ENCODE measurements at regions not wholly inside any gene's neighbourhood (a gene's known extent, or its start where the extent isn't known, plus 50 kb on each side); places are given as distances from the start of the nearest gene placed in this dataset.
"Not testable (repeated sequence)": the region's sequence is repeated elsewhere in the genome, so short reads cannot be mapped to it uniquely, and the experiment has no call there.

DNA sequence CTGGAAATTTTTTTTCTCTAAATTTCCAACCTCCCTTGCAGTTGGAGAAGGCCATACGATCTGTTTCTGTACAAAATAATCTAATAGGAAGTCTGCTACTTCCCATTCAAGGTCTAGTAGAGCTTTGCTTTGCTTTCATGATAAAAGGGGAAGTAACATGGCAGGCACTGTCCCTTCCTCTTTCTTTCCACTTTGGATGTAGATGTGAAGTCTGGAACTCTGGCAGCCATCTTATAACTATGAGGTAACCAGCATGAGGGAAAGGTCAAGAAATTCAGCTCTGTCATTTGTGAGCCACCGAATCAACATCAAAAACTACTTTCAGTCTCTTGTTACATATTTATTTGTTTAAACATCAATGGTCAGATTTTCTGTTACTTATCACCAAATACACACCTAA, 156.3 kb downstream of the MTHFS start:
- no peaks in the 10 kb centered on the region for H3K27me3 Mint-ChIP-seq (ENCODE audit: unreplicated experiment)
- H3K9me3 Mint-ChIP-seq (ENCODE audit: unreplicated experiment): peaks cover 4% of the 10 kb centered on the region
- TF ChIP-seq, protein P1, sequence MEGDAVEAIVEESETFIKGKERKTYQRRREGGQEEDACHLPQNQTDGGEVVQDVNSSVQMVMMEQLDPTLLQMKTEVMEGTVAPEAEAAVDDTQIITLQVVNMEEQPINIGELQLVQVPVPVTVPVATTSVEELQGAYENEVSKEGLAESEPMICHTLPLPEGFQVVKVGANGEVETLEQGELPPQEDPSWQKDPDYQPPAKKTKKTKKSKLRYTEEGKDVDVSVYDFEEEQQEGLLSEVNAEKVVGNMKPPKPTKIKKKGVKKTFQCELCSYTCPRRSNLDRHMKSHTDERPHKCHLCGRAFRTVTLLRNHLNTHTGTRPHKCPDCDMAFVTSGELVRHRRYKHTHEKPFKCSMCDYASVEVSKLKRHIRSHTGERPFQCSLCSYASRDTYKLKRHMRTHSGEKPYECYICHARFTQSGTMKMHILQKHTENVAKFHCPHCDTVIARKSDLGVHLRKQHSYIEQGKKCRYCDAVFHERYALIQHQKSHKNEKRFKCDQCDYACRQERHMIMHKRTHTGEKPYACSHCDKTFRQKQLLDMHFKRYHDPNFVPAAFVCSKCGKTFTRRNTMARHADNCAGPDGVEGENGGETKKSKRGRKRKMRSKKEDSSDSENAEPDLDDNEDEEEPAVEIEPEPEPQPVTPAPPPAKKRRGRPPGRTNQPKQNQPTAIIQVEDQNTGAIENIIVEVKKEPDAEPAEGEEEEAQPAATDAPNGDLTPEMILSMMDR (IDR thresholded peaks at IDR 0.05): no peak
- no peaks in the 10 kb centered on the region for H3K36me3 Mint-ChIP-seq (ENCODE audit: unreplicated experiment)
- no peak overlapping the region for H3K4me3 Mint-ChIP-seq (ENCODE audit: unreplicated experiment)
- no peak for DNase-seq (ENCODE audit: extremely low spot score, unreplicated experiment)
- H3K4me1 Mint-ChIP-seq (ENCODE audit: unreplicated experiment): no peaks in the 10 kb centered on the region
- H3K27ac Mint-ChIP-seq (ENCODE audit: unreplicated experiment): no peak overlapping the region

DNA sequence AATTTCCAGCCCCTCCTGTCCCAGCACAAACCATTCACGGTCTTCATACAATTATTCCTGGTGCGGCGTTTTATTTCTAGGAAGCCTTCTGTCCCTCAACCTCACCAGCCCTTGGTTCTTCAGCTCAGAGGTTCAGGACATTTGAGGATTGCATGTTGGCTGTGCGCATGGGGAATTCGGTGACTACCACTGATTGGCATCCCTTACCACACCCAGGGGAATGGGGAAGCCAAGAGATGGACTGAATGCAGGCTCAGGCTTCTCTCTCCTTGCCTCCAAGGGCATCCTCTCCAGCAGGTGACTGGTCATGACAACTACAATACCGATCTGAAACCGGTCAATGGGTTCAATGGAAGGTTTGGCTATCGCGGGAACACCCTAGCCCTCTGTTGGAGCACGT, 153.8 kb downstream of the MTHFS start:
- Mint-ChIP-seq H3K27me3 (ENCODE audit: unreplicated experiment) (no peaks in the 10 kb centered on the region), H3K4me3 (ENCODE audit: unreplicated experiment) (no peak overlapping the region), H3K27ac (ENCODE audit: unreplicated experiment) (no peak overlapping the region), H3K9me3 (ENCODE audit: unreplicated experiment) (peaks cover 4% of the 10 kb centered on the region), H3K36me3 (ENCODE audit: unreplicated experiment) (no peaks in the 10 kb centered on the region), H3K4me1 (ENCODE audit: unreplicated experiment) (no peaks in the 10 kb centered on the region)
- no peak for DNase-seq (ENCODE audit: extremely low spot score, unreplicated experiment)
- TF ChIP-seq, protein P1 (IDR thresholded peaks at IDR 0.05): no peak

DNA sequence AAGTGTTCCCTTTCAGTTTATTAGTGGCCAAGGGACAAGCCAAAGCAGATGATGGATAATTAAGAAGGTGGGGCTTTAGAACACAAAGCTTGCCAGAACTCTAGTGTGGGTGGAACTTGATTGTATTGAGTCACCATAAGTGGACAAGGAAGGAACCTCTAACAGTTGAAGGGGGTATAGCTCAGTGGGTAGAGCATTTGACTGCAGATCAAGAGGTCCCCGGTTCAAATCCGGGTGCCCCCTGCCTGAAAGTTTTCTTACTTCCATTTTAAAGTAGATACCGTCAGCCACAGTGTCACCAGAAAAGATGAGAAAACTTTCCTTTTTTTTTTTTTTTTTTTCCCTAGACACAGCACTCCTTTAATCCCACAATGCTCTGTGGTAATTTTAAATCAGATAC, 152.3 kb downstream of the MTHFS start:
- H3K27ac Mint-ChIP-seq (ENCODE audit: unreplicated experiment); H3K27me3 Mint-ChIP-seq (ENCODE audit: unreplicated experiment); DNase-seq (ENCODE audit: extremely low spot score, unreplicated experiment); H3K36me3 Mint-ChIP-seq (ENCODE audit: unreplicated experiment); H3K4me1 Mint-ChIP-seq (ENCODE audit: unreplicated experiment); H3K9me3 Mint-ChIP-seq (ENCODE audit: unreplicated experiment); H3K4me3 Mint-ChIP-seq (ENCODE audit: unreplicated experiment): not testable (repeated sequence)

DNA sequence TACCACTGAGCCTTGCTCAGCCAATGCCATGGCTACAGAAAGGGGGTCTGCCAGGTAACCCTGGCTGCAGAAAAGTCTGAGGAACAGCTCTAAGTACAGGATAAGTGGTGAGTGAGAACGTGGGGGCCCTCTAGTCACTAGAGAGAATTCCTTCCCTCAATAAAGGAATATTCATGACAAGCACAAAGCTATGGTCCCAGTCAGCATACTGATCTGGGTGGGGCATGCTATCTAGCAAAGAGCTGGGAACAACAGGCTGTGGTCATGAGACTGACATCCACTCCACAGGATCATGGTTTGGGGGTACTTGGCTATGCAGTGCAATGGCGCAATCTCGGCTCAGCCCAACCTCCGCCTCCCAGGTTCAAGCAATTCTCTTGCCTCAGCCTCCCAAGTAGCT, 140.4 kb downstream of the MTHFS start:
- no peak for DNase-seq (ENCODE audit: extremely low spot score, unreplicated experiment)
- H3K27me3 Mint-ChIP-seq (ENCODE audit: unreplicated experiment): no peaks in the 10 kb centered on the region
- H3K27ac Mint-ChIP-seq (ENCODE audit: unreplicated experiment): no peak overlapping the region
- no peaks in the 10 kb centered on the region for H3K36me3 Mint-ChIP-seq (ENCODE audit: unreplicated experiment)
- H3K4me1 Mint-ChIP-seq (ENCODE audit: unreplicated experiment): no peaks in the 10 kb centered on the region
- H3K9me3 Mint-ChIP-seq (ENCODE audit: unreplicated experiment): peaks cover 11% of the 10 kb centered on the region
- no peak overlapping the region for H3K4me3 Mint-ChIP-seq (ENCODE audit: unreplicated experiment)
- TF ChIP-seq, protein P1 (IDR thresholded peaks at IDR 0.05): no peak

DNA sequence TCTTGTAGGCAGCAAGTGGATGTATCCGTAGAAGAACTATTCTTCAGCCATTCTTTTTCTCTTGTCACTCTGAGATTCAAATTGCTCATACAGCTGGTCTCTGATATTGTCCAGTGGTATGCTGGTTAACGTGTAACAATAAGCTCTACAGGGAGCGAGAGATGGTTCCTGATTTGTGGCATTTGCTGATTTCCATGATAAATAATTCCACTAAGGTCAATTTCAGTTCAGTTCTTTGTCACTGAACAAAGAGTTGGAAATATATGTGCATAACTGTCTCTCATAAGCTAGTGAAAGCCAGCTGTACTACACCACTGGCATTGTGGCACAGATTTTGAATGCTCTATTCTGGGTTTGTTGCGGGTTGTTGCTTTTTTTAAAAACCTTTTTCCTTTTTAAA, 131.7 kb downstream of the MTHFS start:
- peaks cover 6% of the 10 kb centered on the region for H3K27me3 Mint-ChIP-seq (ENCODE audit: unreplicated experiment)

More for the DNA sequence above, 131.7 kb downstream of the MTHFS start:
- H3K4me3 Mint-ChIP-seq (ENCODE audit: unreplicated experiment): no peak overlapping the region
- DNase-seq (ENCODE audit: extremely low spot score, unreplicated experiment): no peak
- H3K9me3 Mint-ChIP-seq (ENCODE audit: unreplicated experiment): peaks cover 15% of the 10 kb centered on the region
- no peaks in the 10 kb centered on the region for H3K4me1 Mint-ChIP-seq (ENCODE audit: unreplicated experiment)
- H3K27ac Mint-ChIP-seq (ENCODE audit: unreplicated experiment): no peak overlapping the region
- no peaks in the 10 kb centered on the region for H3K36me3 Mint-ChIP-seq (ENCODE audit: unreplicated experiment)
- TF ChIP-seq, protein P1 (IDR thresholded peaks at IDR 0.05): no peak

All from osteocyte (in vitro differentiated cells).